Adrenal gland (tissue), 9 donors: ENCODE measurements at regions not wholly inside any gene's neighbourhood (a gene's known extent, or its start where the extent isn't known, plus 50 kb on each side); places are given as distances from the start of the nearest gene placed in this dataset.

Source experiments
- DNase-seq, 7 donors: peaks; one replicate each; pipeline ENCODE4 v3.0.0-alpha.2; 2019 to 2020
- H3K27ac ChIP-seq, 5 donors: fragments of 200-600 bp; sonication (generic) in 4 of 5; 1 replicate in 3 of 5; 2 replicates in 2 of 5; pipeline versions ENCODE4 v1.5.1 to v1.8.0; 2016 to 2020; ENCODE audit warnings: mild to moderate bottlenecking in 1 of 5
- H3K27me3 ChIP-seq: fragments of 200-600 bp; 2 replicates; pipeline ENCODE4 v1.8.0; 2021
- H3K36me3 ChIP-seq, 2 donors: fragments of 200-600 bp; replicated peaks in 1 of 2; 1 replicate in 1 of 2; 2 replicates in 1 of 2; pipeline versions ENCODE4 v1.5.1 to v1.8.0; 2018 to 2022
- H3K4me1 ChIP-seq, 2 donors: fragments of 200-600 bp; replicated peaks in 1 of 2; 1 replicate in 1 of 2; 2 replicates in 1 of 2; pipeline versions ENCODE4 v1.5.1 to v1.8.0; 2018 to 2021
- H3K4me3 ChIP-seq, 4 donors: fragments of 200-600 bp; sonication (generic) in 3 of 4; one replicate each; pipeline ENCODE4 v1.5.1; 2016 to 2018
- H3K9me3 ChIP-seq, 3 donors: fragments of 200-600 bp; sonication (generic) in 1 of 3; replicated peaks in 1 of 3; 1 replicate in 2 of 3; 2 replicates in 1 of 3; pipeline versions ENCODE4 v1.5.1 to v1.8.0; 2016 to 2021
- POLR2A ChIP-seq, 2 donors: fragments of 450-650 bp; IDR thresholded peaks; one replicate each; pipeline ENCODE4 v1.6.1; 2017; ENCODE audit warnings: antibody characterized with exemption in 2 of 2, mild to moderate bottlenecking in 2 of 2, moderate library complexity in 1 of 2
- WGBS, 4 donors: extraction: QIAGEN DNeasy Blood & Tissue Kit in 2 of 4; methylation state at CpG; one replicate each; pipeline versions ENCODE4 v1.1.5 to v1.1.7; 2013 to 2017; 5-methylcytosine and 5-hydroxymethylcytosine counted together
- intact Hi-C, 2 donors: fragments of 100-400 bp; cut with DNase I; formaldehyde crosslinking; loops; one replicate each; pipeline versions ENCODE4 v1.14.1 to v1.15.0; 2022 to 2023
- TF ChIP-seq, protein P1 (sequence below), 6 experiments: fragments of 450-650 bp in 4 of 6; fragments of 200-600 bp in 2 of 6; sonication (generic) in 1 of 6; IDR thresholded peaks; 1 replicate in 5 of 6; 2 replicates in 1 of 6; pipeline versions ENCODE4 v1.5.1 to v1.8.0; 2016 to 2021; ENCODE audit warnings: antibody characterized with exemption in 6 of 6, mild to moderate bottlenecking in 2 of 6, moderate library complexity in 1 of 6
- donor health status: healthy with polysubstance abuse.
- donor health status: Bipolar disorder and iron deficiency.
- donor health status: DM: yes; HTN: yes; CAD: no.
- donor health status: DM: no; HTN: no; CAD: no.
- donor health status: DM: no; HTN: no; CAD: no.

DNA sequence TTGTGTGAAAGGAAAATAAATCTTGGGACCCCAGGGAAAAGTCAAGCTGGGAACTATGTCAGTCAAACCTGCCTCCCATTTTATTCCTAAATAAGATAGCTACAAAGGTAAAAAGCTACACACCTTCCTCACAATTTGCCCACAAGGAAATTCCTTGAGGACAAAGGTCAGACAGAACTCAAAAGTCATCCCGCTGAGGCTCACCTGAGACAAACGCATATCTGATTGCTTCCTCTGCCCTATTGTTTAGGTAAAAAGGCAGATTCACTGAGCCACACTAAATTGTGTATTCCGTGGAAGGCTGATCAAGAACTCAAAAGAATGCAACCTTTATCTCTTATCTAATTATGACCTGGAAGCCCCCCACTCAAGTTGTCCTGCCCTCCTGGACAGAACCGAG lies 58.7 kb upstream of the MAML3 start:
- Histone ChIP-seq H3K4me3 (no peak overlapping the region), H3K36me3 (no peaks in the 10 kb centered on the region), H3K9me3 (no peaks in the 10 kb centered on the region), H3K27ac (no peak overlapping the region), H3K27me3 (no peaks in the 10 kb centered on the region), H3K4me1 (no peaks in the 10 kb centered on the region)
- no peak for DNase-seq
- TF ChIP-seq, protein P1, sequence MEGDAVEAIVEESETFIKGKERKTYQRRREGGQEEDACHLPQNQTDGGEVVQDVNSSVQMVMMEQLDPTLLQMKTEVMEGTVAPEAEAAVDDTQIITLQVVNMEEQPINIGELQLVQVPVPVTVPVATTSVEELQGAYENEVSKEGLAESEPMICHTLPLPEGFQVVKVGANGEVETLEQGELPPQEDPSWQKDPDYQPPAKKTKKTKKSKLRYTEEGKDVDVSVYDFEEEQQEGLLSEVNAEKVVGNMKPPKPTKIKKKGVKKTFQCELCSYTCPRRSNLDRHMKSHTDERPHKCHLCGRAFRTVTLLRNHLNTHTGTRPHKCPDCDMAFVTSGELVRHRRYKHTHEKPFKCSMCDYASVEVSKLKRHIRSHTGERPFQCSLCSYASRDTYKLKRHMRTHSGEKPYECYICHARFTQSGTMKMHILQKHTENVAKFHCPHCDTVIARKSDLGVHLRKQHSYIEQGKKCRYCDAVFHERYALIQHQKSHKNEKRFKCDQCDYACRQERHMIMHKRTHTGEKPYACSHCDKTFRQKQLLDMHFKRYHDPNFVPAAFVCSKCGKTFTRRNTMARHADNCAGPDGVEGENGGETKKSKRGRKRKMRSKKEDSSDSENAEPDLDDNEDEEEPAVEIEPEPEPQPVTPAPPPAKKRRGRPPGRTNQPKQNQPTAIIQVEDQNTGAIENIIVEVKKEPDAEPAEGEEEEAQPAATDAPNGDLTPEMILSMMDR (IDR thresholded peaks at IDR 0.05) = no peak
- intact Hi-C loops = no loop called here
- WGBS, 4 donors = 81 to 85% (median 83%) methylated on average over 4 of the region's 4 CpGs

DNA sequence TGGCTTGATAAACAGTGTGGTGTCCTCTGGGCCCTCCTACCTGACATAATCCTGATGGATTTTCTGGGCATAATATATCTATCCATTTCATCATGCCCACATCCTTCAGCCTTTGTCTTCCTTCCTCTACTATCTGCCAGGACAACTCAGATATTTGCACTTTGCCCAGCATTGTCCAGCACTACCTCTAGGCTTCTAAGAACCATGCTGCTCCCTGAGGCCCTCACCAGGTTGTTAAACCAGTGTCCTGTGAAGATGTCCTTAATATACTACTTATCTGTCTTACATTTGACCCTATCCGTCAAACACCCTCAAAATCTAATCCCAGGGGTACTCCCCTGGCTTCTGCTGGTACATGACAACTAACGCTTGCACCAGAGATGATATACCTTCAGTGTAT lies 58.2 kb upstream of the MAML3 start:
- H3K9me3 ChIP-seq = no peaks in the 10 kb centered on the region
- H3K4me1 ChIP-seq = no peaks in the 10 kb centered on the region
- no peaks in the 10 kb centered on the region for H3K36me3 ChIP-seq
- DNase-seq = no peak
- no peak overlapping the region for H3K27ac ChIP-seq
- intact Hi-C loops = no loop called here
- H3K27me3 ChIP-seq = no peaks in the 10 kb centered on the region
- 85 to 96% (median 92%) methylated on average over 2 of the region's 2 CpGs for WGBS, 4 donors
- H3K4me3 ChIP-seq = no peak overlapping the region
- no peak for TF ChIP-seq POLR2A (IDR thresholded peaks at IDR 0.05)
- TF ChIP-seq, protein P1 (IDR thresholded peaks at IDR 0.05) = no peak

DNA sequence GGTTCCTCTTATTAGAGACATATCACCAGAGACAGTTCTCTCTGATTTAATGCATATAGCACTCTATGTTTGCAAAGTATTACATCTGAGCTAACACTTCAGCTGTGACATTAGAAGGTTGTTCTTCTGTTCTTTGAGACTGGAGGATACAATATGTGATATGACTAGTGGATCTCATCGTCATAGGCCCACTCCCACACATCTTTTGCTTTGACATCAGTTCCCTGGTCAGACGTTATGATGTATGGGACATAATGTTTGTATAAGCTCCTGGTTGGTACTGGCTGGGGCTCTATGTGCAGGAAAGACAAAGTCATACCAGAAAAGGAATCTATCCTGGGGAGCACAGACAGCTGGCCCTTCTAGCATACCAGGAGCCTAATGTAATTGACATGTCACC lies 57.7 kb upstream of the MAML3 start:
- Histone ChIP-seq H3K27ac (no peak overlapping the region), H3K4me1 (no peaks in the 10 kb centered on the region), H3K4me3 (no peak overlapping the region), H3K27me3 (no peaks in the 10 kb centered on the region), H3K9me3 (no peaks in the 10 kb centered on the region), H3K36me3 (no peaks in the 10 kb centered on the region)
- no peak for DNase-seq
- 52 to 69% (median 67%) methylated on average over 2 of the region's 2 CpGs for WGBS, 4 donors
- TF ChIP-seq, protein P1 (IDR thresholded peaks at IDR 0.05) = no peak
- TF ChIP-seq POLR2A (IDR thresholded peaks at IDR 0.05) = no peak
- intact Hi-C loops = no loop called here

DNA sequence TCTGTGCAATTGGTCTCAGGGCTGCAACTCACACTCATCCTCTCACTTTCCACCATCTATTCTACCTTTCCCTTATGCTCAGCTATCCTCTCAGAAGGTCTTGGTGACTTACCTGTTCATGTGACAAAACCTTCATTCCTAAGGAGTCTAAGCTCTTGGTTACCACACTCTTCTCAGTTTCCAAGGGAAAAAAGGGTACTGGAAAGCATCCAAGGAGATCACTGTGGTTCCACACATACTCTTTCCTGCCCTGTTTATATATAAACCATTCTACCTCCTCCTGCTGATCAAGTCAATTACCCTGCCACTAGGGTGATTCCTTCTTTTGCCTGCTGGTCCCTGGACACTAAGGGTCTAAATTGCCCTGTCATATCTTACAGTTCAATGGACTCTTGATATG lies 57.2 kb upstream of the MAML3 start:
- no peak for DNase-seq
- H3K9me3 ChIP-seq = no peaks in the 10 kb centered on the region
- no peak for TF ChIP-seq POLR2A (IDR thresholded peaks at IDR 0.05)
- TF ChIP-seq, protein P1 (IDR thresholded peaks at IDR 0.05) = no peak
- intact Hi-C loops = no loop called here
- H3K27me3 ChIP-seq = no peaks in the 10 kb centered on the region
- H3K36me3 ChIP-seq = no peaks in the 10 kb centered on the region
- no peak overlapping the region for H3K27ac ChIP-seq
- no peaks in the 10 kb centered on the region for H3K4me1 ChIP-seq
- no peak overlapping the region for H3K4me3 ChIP-seq
